ENCODE measurements at regions not wholly inside any gene's neighbourhood (a gene's known extent, or its start where the extent isn't known, plus 50 kb on each side); places are given as distances from the start of the nearest gene placed in this dataset.

DNA sequence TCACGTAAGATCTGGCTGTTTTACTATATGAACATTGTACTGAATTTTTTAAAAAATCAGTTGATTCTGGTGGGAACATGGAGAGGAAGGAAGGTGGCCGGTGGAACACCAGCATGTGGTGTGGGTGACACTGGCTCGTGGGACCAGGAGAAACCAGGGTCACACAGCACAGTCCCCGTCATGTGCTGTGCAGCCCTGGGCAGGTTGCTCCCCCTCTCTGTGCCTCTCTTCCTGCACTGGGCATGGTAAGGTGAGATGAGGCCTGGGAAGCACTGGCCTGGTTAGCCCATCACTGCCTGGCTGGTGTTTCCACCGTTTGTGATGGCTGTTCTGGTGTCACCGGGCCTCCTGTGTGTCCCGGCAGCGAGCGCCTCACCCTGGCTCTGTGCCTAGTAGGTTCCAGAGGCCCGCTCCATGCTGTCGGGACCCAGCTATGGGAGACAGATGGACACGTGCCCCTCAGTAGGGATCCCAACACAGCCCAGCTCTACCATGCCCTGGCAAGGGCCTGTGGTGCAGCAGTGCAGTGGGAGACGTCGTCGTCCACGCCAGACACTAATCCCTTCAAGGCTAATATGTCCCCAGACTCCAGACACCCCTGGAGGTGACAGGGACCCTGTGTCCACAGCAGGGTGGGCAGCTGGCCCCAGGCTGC lies 88.2 kb upstream of the LINC01488 start:
- TF ChIP-seq, protein P1, sequence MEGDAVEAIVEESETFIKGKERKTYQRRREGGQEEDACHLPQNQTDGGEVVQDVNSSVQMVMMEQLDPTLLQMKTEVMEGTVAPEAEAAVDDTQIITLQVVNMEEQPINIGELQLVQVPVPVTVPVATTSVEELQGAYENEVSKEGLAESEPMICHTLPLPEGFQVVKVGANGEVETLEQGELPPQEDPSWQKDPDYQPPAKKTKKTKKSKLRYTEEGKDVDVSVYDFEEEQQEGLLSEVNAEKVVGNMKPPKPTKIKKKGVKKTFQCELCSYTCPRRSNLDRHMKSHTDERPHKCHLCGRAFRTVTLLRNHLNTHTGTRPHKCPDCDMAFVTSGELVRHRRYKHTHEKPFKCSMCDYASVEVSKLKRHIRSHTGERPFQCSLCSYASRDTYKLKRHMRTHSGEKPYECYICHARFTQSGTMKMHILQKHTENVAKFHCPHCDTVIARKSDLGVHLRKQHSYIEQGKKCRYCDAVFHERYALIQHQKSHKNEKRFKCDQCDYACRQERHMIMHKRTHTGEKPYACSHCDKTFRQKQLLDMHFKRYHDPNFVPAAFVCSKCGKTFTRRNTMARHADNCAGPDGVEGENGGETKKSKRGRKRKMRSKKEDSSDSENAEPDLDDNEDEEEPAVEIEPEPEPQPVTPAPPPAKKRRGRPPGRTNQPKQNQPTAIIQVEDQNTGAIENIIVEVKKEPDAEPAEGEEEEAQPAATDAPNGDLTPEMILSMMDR (IDR thresholded peaks at IDR 0.05), result no peak
- TF ChIP-seq EP300 (IDR thresholded peaks at IDR 0.05) (no peak), POLR2A (IDR thresholded peaks at IDR 0.05; ENCODE audit: low read depth) (no peak)

All from esophagus muscularis mucosa (tissue), 4 donors.